SKM-1 (cell line): ENCODE measurements at regions not wholly inside any gene's neighbourhood (a gene's known extent, or its start where the extent isn't known, plus 50 kb on each side); places are given as distances from the start of the nearest gene placed in this dataset.

Experiments used
- DNase-seq: peaks from one replicate; lab custom pipeline; 2025; ENCODE audit not compliant: unreplicated experiment; lab: John Stamatoyannopoulos, UW

- no peak for DNase-seq
These were observed 436.5 kb downstream of the LMO4 start for GRCh38 chr1:87765057-87765680.

GRCh38 chr1:87765681-87766070 is 437.0 kb downstream of the LMO4 start:
- no peak for DNase-seq

GRCh38 chr1:87766737-87767136 is 438.1 kb downstream of the LMO4 start:
- DNase-seq, result no peak

- DNase-seq, result no peak
These were observed 450.2 kb downstream of the LMO4 start for GRCh38 chr1:87778896-87779295.

- no peak for DNase-seq
These were observed 452.9 kb downstream of the LMO4 start for GRCh38 chr1:87781554-87781953.

- DNase-seq, result no peak
These were observed 454.6 kb downstream of the LMO4 start for GRCh38 chr1:87783315-87783714.

GRCh38 chr1:87785386-87785785 is 456.7 kb downstream of the LMO4 start:
- DNase-seq, result no peak

- no peak for DNase-seq
These were observed 457.5 kb downstream of the LMO4 start for GRCh38 chr1:87786229-87786628.

GRCh38 chr1:87786861-87787545 is 458.3 kb downstream of the LMO4 start:
- DNase-seq, result no peak

GRCh38 chr1:87787551-87787950 is 458.9 kb downstream of the LMO4 start:
- DNase-seq, result no peak

GRCh38 chr1:87790756-87791155 is 462.1 kb downstream of the LMO4 start:
- no peak for DNase-seq

- DNase-seq, result no peak
These were observed 463.5 kb downstream of the LMO4 start for GRCh38 chr1:87791931-87792740.

- no peak for DNase-seq
These were observed 466.3 kb downstream of the LMO4 start for GRCh38 chr1:87794788-87795614.

- DNase-seq, result no peak
These were observed 467.1 kb downstream of the LMO4 start for GRCh38 chr1:87795615-87796337.

- no peak for DNase-seq
These were observed 467.8 kb downstream of the LMO4 start for GRCh38 chr1:87796471-87796901.

- DNase-seq, result no peak
These were observed 470.8 kb downstream of the LMO4 start for GRCh38 chr1:87799451-87799850.

GRCh38 chr1:87800006-87800405 is 471.3 kb downstream of the LMO4 start:
- DNase-seq, result no peak

- no peak for DNase-seq
These were observed 474.7 kb downstream of the LMO4 start for GRCh38 chr1:87803375-87803774.

- no peak for DNase-seq
These were observed 475.4 kb downstream of the LMO4 start for GRCh38 chr1:87804128-87804527.

- DNase-seq, result no peak
These were observed 477.1 kb downstream of the LMO4 start for GRCh38 chr1:87805666-87806378.
